Neural progenitor cell (in vitro differentiated cells): ENCODE measurements at regions not wholly inside any gene's neighbourhood (a gene's known extent, or its start where the extent isn't known, plus 50 kb on each side); places are given as distances from the start of the nearest gene placed in this dataset.

Experiments
- EZH2 ChIP-seq: fragments of 200-600 bp; sonication (generic); IDR thresholded peaks from 2 replicates; pipeline ENCODE4 v1.6.1; 2017; ENCODE audit warnings: antibody characterized with exemption, mild to moderate bottlenecking, moderate library complexity
- TF ChIP-seq, protein P1 (sequence below): fragments of 200-600 bp; sonication (generic); IDR thresholded peaks from 2 replicates; pipeline ENCODE4 v1.5.1; 2017; ENCODE audit warnings: antibody characterized with exemption, mild to moderate bottlenecking

DNA sequence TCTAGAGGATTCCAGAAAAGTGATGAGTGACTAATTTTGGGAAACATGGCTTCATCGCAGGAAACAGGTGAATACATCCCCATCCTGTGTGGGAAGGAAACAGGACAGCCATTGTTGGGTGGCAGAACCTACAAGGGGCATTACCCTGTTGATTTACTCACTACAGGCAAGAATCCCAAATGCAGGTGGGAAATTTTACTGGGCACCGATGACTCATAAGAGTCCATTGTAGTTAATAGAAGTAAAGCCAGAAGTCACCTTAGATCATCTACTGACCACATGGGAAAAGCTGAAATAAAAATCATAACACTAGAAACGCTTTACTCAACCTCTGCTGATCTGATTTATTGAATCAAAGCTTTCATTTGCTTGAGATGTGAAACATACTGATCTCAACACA, 136.4 kb downstream of the TRIML1 start:
- TF ChIP-seq, protein P1, sequence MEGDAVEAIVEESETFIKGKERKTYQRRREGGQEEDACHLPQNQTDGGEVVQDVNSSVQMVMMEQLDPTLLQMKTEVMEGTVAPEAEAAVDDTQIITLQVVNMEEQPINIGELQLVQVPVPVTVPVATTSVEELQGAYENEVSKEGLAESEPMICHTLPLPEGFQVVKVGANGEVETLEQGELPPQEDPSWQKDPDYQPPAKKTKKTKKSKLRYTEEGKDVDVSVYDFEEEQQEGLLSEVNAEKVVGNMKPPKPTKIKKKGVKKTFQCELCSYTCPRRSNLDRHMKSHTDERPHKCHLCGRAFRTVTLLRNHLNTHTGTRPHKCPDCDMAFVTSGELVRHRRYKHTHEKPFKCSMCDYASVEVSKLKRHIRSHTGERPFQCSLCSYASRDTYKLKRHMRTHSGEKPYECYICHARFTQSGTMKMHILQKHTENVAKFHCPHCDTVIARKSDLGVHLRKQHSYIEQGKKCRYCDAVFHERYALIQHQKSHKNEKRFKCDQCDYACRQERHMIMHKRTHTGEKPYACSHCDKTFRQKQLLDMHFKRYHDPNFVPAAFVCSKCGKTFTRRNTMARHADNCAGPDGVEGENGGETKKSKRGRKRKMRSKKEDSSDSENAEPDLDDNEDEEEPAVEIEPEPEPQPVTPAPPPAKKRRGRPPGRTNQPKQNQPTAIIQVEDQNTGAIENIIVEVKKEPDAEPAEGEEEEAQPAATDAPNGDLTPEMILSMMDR = no peak
- TF ChIP-seq EZH2 = no peak
